ENCODE measurements at regions not wholly inside any gene's neighbourhood (a gene's known extent, or its start where the extent isn't known, plus 50 kb on each side); places are given as distances from the start of the nearest gene placed in this dataset.

GRCh38 chr21:27157097-27157496 lies 190.2 kb upstream of the ADAMTS5 start:
- no peaks in the 10 kb centered on the region for H3K9me3 ChIP-seq
- no peaks in the 10 kb centered on the region for H3K36me3 ChIP-seq
- no peaks in the 10 kb centered on the region for H3K4me1 ChIP-seq
- TF ChIP-seq POLR2A (IDR thresholded peaks at IDR 0.05) (no peak), POLR2AphosphoS5 (IDR thresholded peaks at IDR 0.05; ENCODE audit: insufficient read depth in 1 of 2, low read depth in 1 of 2) (no peak)
- TF ChIP-seq, protein P1, sequence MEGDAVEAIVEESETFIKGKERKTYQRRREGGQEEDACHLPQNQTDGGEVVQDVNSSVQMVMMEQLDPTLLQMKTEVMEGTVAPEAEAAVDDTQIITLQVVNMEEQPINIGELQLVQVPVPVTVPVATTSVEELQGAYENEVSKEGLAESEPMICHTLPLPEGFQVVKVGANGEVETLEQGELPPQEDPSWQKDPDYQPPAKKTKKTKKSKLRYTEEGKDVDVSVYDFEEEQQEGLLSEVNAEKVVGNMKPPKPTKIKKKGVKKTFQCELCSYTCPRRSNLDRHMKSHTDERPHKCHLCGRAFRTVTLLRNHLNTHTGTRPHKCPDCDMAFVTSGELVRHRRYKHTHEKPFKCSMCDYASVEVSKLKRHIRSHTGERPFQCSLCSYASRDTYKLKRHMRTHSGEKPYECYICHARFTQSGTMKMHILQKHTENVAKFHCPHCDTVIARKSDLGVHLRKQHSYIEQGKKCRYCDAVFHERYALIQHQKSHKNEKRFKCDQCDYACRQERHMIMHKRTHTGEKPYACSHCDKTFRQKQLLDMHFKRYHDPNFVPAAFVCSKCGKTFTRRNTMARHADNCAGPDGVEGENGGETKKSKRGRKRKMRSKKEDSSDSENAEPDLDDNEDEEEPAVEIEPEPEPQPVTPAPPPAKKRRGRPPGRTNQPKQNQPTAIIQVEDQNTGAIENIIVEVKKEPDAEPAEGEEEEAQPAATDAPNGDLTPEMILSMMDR (IDR thresholded peaks at IDR 0.05) = no peak
- no peak overlapping the region for H3K4me3 ChIP-seq
- no peak overlapping the region for H3K27ac ChIP-seq
- H3K27me3 ChIP-seq = no peaks in the 10 kb centered on the region
- DNase-seq (ENCODE audit: extremely low spot score in 2 of 2) = no peak
- intact Hi-C loops (cut with DNase I) = no loop called here

DNA sequence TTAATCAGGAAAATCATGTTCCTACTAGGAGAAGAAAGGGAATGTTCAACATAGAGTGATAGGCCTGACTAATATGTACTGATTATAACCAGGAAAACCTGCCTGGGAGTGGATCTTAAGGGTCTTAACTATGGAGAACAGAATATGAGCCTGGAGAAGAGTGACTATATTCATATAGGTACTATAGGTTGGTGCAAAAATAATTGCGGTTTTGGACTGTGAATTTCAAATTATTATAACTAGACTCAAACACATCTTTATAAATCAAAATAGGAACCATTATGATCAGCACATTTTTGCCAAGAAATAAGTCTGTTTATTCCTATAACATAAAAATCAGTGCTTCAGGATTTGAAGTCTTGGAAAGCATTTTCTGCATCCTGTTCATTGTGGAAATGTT lies 189.8 kb upstream of the ADAMTS5 start:
- no peaks in the 10 kb centered on the region for H3K27me3 ChIP-seq
- H3K4me3 ChIP-seq = no peak overlapping the region
- H3K9me3 ChIP-seq = no peaks in the 10 kb centered on the region
- TF ChIP-seq, protein P1 (IDR thresholded peaks at IDR 0.05) = no peak
- TF ChIP-seq POLR2AphosphoS5 (IDR thresholded peaks at IDR 0.05; ENCODE audit: insufficient read depth in 1 of 2, low read depth in 1 of 2) = no peak
- TF ChIP-seq POLR2A (IDR thresholded peaks at IDR 0.05) = no peak
- no peak for DNase-seq (ENCODE audit: extremely low spot score in 2 of 2)
- intact Hi-C loops (cut with DNase I) = no loop called here
- no peaks in the 10 kb centered on the region for H3K36me3 ChIP-seq
- H3K27ac ChIP-seq = no peak overlapping the region
- H3K4me1 ChIP-seq = no peaks in the 10 kb centered on the region

DNA sequence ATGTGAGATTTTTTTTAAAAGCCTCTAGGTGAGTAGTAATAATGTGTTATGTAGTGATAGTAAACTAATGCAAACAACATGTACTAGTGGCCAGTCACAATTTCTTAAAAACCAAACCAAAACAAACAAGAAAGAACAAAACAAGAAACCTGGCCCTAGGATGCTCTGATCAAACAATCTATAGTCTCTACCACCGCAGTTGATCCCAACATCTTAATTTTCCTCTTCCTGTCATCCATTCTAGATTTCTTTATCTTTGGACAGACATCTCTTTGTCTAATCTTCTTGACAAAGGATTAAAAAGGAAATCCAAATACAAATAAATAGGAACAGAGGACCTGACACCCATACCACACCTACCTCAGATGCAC lies 188.2 kb upstream of the ADAMTS5 start:
- TF ChIP-seq, protein P1 (IDR thresholded peaks at IDR 0.05) = no peak
- no peak for TF ChIP-seq POLR2AphosphoS5 (IDR thresholded peaks at IDR 0.05; ENCODE audit: insufficient read depth in 1 of 2, low read depth in 1 of 2)
- no peak for TF ChIP-seq POLR2A (IDR thresholded peaks at IDR 0.05)
- peak overlapping the region; percentile 44 for H3K27ac ChIP-seq
- no peaks in the 10 kb centered on the region for H3K27me3 ChIP-seq
- no peaks in the 10 kb centered on the region for H3K36me3 ChIP-seq
- no peak for DNase-seq (ENCODE audit: extremely low spot score in 2 of 2)
- H3K4me3 ChIP-seq = no peak overlapping the region
- H3K4me1 ChIP-seq = no peaks in the 10 kb centered on the region
- H3K9me3 ChIP-seq = no peaks in the 10 kb centered on the region
- intact Hi-C loops (cut with DNase I) = no loop called here

DNA sequence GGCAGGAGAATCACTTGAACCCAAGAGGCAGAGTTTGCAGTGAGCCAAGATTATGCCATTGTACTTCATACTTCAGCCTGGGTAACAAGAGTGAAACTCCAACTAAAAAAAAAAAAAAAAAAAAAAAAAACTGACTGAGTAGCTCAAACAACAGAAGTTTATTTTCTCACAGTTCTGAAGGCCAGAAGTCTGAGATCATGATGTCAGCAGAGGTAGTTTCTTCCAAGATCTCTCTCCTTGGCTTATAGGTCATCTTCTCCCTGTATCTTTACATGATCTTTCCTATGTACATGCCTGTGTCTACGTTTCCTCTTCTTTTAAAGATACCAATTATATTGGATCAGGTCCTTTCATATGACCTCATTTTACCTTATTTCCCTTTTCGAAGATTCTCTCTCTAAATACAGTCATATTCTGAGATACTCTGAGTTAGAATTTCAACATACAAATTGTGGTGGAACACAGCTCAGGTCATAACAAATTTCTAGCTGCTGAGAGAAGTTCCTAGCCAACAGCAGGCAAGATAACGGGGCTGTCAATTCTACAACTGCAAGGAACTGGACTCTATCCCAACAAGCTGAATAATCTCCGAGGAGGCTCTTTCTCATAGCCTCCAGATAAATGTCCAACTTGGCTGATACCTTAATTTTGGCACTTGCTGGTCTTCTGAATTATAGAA lies 187.7 kb upstream of the ADAMTS5 start:
- Histone ChIP-seq H3K27me3 (no peaks in the 10 kb centered on the region), H3K27ac (peak overlapping the region; percentile 53), H3K36me3 (no peaks in the 10 kb centered on the region), H3K4me3 (no peak overlapping the region), H3K9me3 (no peaks in the 10 kb centered on the region), H3K4me1 (no peaks in the 10 kb centered on the region)
- intact Hi-C loops (cut with DNase I) = no loop called here
- no peak for TF ChIP-seq POLR2AphosphoS5 (IDR thresholded peaks at IDR 0.05; ENCODE audit: insufficient read depth in 1 of 2, low read depth in 1 of 2)
- TF ChIP-seq POLR2A (IDR thresholded peaks at IDR 0.05) = no peak
- TF ChIP-seq, protein P1 (IDR thresholded peaks at IDR 0.05) = no peak
- DNase-seq (ENCODE audit: extremely low spot score in 2 of 2) = no peak

DNA sequence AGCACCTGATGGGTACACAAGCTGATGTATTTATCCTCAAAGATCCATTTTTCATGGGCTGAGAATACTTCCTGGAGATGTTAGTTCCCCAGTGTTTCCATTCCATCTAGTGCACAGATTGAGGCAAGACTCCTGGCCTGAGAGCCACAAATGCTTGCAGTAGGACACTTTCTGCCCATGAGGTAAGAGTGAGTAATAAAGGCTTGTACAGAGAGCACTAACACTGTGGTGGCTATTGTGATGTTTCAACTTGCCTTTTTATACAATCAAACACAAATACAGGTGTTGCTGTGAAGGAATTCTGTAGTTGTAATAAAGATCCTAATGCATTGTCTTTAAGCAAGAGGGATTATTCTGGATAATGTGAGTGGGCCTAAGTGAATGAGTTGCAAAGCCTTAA lies 186.1 kb upstream of the ADAMTS5 start:
- Histone ChIP-seq H3K4me1 (no peaks in the 10 kb centered on the region), H3K36me3 (no peaks in the 10 kb centered on the region), H3K27ac (no peak overlapping the region), H3K9me3 (no peaks in the 10 kb centered on the region), H3K27me3 (no peaks in the 10 kb centered on the region), H3K4me3 (no peak overlapping the region)
- no peak for DNase-seq (ENCODE audit: extremely low spot score in 2 of 2)
- intact Hi-C loops (cut with DNase I) = no loop called here
- TF ChIP-seq, protein P1 (IDR thresholded peaks at IDR 0.05) = no peak
- TF ChIP-seq POLR2AphosphoS5 (IDR thresholded peaks at IDR 0.05; ENCODE audit: insufficient read depth in 1 of 2, low read depth in 1 of 2) (no peak), POLR2A (IDR thresholded peaks at IDR 0.05) (no peak)

All from vagina (tissue), 2 donors.